Endothelial cell of umbilical vein (primary cell): ENCODE measurements at regions not wholly inside any gene's neighbourhood (a gene's known extent, or its start where the extent isn't known, plus 50 kb on each side); places are given as distances from the start of the nearest gene placed in this dataset.

Experiments
- BruUV-seq: library from RNA; stranded (reverse); fragments of 400-500 nt; replicated peaks from 2 replicates; lab custom pipeline; 2021; lab: Mats Ljungman, UMichigan
- CTCF ChIA-PET: fragments of 300-600, 350-600 bp; sonication (Branson Sonifier 250); formaldehyde crosslinking; loops from one replicate; lab custom pipeline; 2021; ENCODE audit warnings: antibody characterized with exemption, inconsistent platforms; lab: Charles Lee
- POLR2A ChIA-PET: fragments of 300-600, 350-600 bp; sonication (Branson Sonifier 250); formaldehyde crosslinking; loops from one replicate; lab custom pipeline; 2021; ENCODE audit warnings: antibody characterized with exemption, inconsistent platforms; lab: Charles Lee
- DNase-seq: peaks from one replicate; pipeline ENCODE4 v3.0.0-alpha.2; 2011; ENCODE audit warnings: low read depth, low spot score
- FAIRE-seq: peaks from 2 replicates; lab custom pipeline; 2011; peaks lifted over from hg19 to GRCh38; lab: Jason Lieb, UNC
- H2AFZ ChIP-seq: 2 replicates; pipeline ENCODE4 v1.6.0; 2012; ENCODE audit warnings: low read depth, low read length, control low read depth, inconsistent platforms
- H3K27ac ChIP-seq: 2 replicates; pipeline ENCODE4 v1.5.1; 2011; ENCODE audit warnings: low read depth, mild to moderate bottlenecking, control low read depth, low read length, moderate library complexity; ENCODE audit not compliant: insufficient read depth
- H3K27me3 ChIP-seq, 2 experiments: 2 replicates each; pipeline versions ENCODE4 v1.6.0 to v1.6.1; 2011; ENCODE audit warnings: low read length in 2 of 2, mixed read lengths in 1 of 2; ENCODE audit not compliant: control insufficient read depth in 2 of 2, insufficient read depth in 2 of 2
- H3K36me3 ChIP-seq, 2 experiments: 2 replicates in 1 of 2; 3 replicates in 1 of 2; pipeline ENCODE4 v1.5.1; 2011; ENCODE audit warnings: low read length in 2 of 2, mild to moderate bottlenecking in 1 of 2, moderate library complexity in 1 of 2; ENCODE audit not compliant: control insufficient read depth in 2 of 2, insufficient read depth in 2 of 2; ENCODE audit errors: extremely low read depth in 1 of 2
- H3K4me1 ChIP-seq: 3 replicates; pipeline ENCODE4 v1.5.1; 2011; ENCODE audit warnings: mild to moderate bottlenecking, low read length; ENCODE audit not compliant: control insufficient read depth, insufficient read depth; ENCODE audit errors: extremely low read depth
- H3K4me2 ChIP-seq: 2 replicates; pipeline ENCODE4 v1.6.1; 2011; ENCODE audit warnings: low read length, control low read depth, mixed read lengths; ENCODE audit not compliant: insufficient read depth
- H3K4me3 ChIP-seq, 3 experiments: fragments of 200-600 bp in 1 of 3; sonication (generic), shearing (Covaris generic) in 1 of 3; replicated peaks in 1 of 3; 2 replicates each; pipeline ENCODE4 v1.5.1; 2011 to 2016; ENCODE audit warnings: control low read depth in 3 of 3, low read length in 3 of 3, mild to moderate bottlenecking in 2 of 3, inconsistent platforms in 1 of 3, low read depth in 1 of 3, moderate library complexity in 1 of 3; ENCODE audit not compliant: insufficient read depth in 1 of 3
- H3K79me2 ChIP-seq: 2 replicates; pipeline ENCODE4 v1.6.0; 2012; ENCODE audit warnings: low read length, inconsistent platforms; ENCODE audit not compliant: control insufficient read depth, insufficient read depth
- H3K9ac ChIP-seq: replicated peaks from 2 replicates; pipeline ENCODE3; 2011; ENCODE audit warnings: low read length, control low read depth; ENCODE audit not compliant: insufficient read depth; ENCODE audit errors: extremely low read depth
- H3K9me1 ChIP-seq: replicated peaks from 3 replicates; pipeline ENCODE4 v1.6.0; 2011; ENCODE audit warnings: mild to moderate bottlenecking, low read length; ENCODE audit not compliant: control insufficient read depth, insufficient read depth; ENCODE audit errors: extremely low read depth
- H3K9me3 ChIP-seq: replicated peaks from 2 replicates; pipeline ENCODE4 v1.5.1; 2012; ENCODE audit warnings: low read length, inconsistent platforms; ENCODE audit not compliant: control insufficient read depth, insufficient read depth
- H4K20me1 ChIP-seq: replicated peaks from 2 replicates; pipeline ENCODE3; 2011; ENCODE audit warnings: mild to moderate bottlenecking, low read length; ENCODE audit not compliant: control insufficient read depth, insufficient read depth; ENCODE audit errors: extremely low read depth
- EZH2 ChIP-seq: IDR thresholded peaks from 2 replicates; pipeline ENCODE4 v1.6.1; 2012; ENCODE audit warnings: borderline replicate concordance, low read depth, mild to moderate bottlenecking, moderate library complexity, low read length, inconsistent platforms; ENCODE audit not compliant: severe bottlenecking
- FOS ChIP-seq: IDR thresholded peaks from 2 replicates; pipeline ENCODE4 v1.6.1; 2011; ENCODE audit warnings: mild to moderate bottlenecking, low read length, moderate library complexity, borderline replicate concordance; ENCODE audit not compliant: insufficient read depth
- GATA2 ChIP-seq: IDR thresholded peaks from 2 replicates; pipeline ENCODE4 v1.7.0; 2011; ENCODE audit warnings: low read depth, mild to moderate bottlenecking, moderate library complexity, mixed read lengths, low read length; ENCODE audit not compliant: insufficient read length, insufficient read depth
- JUN ChIP-seq: IDR thresholded peaks from 2 replicates; pipeline ENCODE4 v1.6.1; 2011; ENCODE audit warnings: borderline replicate concordance, low read depth; ENCODE audit not compliant: insufficient read length, insufficient read depth
- MYC ChIP-seq: IDR thresholded peaks from one replicate; pipeline ENCODE4 v1.6.1; 2011; ENCODE audit warnings: mild to moderate bottlenecking, low read depth, low read length
- POLR2A ChIP-seq: IDR thresholded peaks from 2 replicates; pipeline ENCODE4 v1.6.1; 2012; ENCODE audit warnings: low read depth, mild to moderate bottlenecking, control low read depth, low read length
- POLR2AphosphoS5 ChIP-seq: IDR thresholded peaks from 2 replicates; pipeline ENCODE4 v1.6.1; 2012; ENCODE audit warnings: low read depth, mild to moderate bottlenecking, control low read depth, low read length, moderate library complexity; ENCODE audit not compliant: insufficient read depth
- dilution Hi-C: fragments of 300-500 bp; cut with MboI; formaldehyde crosslinking; loops from one replicate; pipeline ENCODE4 v1.15.0; 2019; ENCODE audit warnings: low sequenced_read_pairs; ENCODE audit not compliant: extremely low pct_ligation_motif_present
- intact Hi-C: fragments of 100-400 bp; cut with micrococcal nuclease; formaldehyde crosslinking; loops from one replicate; pipeline ENCODE4 v1.10.0; 2022
- TF ChIP-seq, protein P1 (sequence below), 2 donors: IDR thresholded peaks; 1 replicate in 1 of 2; 2 replicates in 1 of 2; pipeline ENCODE4 v1.5.1; 2011; ENCODE audit warnings: low read length in 2 of 2, mild to moderate bottlenecking in 2 of 2, moderate library complexity in 2 of 2, control low read depth in 1 of 2, inconsistent platforms in 1 of 2, low read depth in 1 of 2; ENCODE audit not compliant: insufficient read depth in 1 of 2; ENCODE audit errors: extremely low read depth in 1 of 2
- TF ChIP-seq, protein P2 (sequence below): IDR thresholded peaks from 2 replicates; pipeline ENCODE4 v1.6.1; 2011; ENCODE audit not compliant: insufficient read depth, insufficient read length

DNA sequence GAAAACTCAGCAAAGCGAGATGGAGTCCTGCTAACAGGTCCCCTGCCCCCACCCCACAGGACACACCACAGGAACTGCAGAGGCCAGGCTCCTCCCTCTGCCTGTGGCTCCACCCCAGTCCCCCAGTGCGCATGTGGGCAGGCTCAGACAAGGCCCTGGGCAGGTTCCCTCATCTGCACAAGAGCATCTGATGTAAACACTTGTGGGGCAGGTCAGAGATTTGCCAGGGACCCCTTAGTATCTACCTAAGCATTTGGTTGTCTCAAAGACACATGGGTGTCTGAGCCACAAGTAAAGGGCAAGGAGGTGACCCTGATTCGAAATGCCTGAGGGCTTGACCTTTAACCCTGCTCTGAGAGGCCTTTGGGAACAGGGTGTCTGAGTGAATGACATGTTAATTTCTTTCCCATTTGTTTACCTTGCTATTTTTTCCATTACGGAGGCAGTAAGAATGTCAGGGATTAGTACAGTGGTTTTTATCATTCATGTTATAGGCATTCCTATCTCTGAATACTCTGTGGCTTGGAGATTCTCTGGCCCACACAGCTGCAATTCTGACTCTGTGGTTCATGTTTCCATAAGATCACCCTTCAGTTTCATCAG, 85.3 kb downstream of the ZNF518B start:
- BruUV-seq = no TSS peak
- no peaks in the 10 kb centered on the region for H4K20me1 ChIP-seq
- no peaks in the 10 kb centered on the region for H3K9me3 ChIP-seq
- no peaks in the 10 kb centered on the region for H3K4me1 ChIP-seq
- intact Hi-C loops (no loop called here), dilution Hi-C loops (no loop called here)
- H3K79me2 ChIP-seq = no peaks in the 10 kb centered on the region
- ChIA-PET POLR2A (no interaction called here), CTCF (no interaction called here)
- TF ChIP-seq EZH2 = no peak
- TF ChIP-seq, protein P1, sequence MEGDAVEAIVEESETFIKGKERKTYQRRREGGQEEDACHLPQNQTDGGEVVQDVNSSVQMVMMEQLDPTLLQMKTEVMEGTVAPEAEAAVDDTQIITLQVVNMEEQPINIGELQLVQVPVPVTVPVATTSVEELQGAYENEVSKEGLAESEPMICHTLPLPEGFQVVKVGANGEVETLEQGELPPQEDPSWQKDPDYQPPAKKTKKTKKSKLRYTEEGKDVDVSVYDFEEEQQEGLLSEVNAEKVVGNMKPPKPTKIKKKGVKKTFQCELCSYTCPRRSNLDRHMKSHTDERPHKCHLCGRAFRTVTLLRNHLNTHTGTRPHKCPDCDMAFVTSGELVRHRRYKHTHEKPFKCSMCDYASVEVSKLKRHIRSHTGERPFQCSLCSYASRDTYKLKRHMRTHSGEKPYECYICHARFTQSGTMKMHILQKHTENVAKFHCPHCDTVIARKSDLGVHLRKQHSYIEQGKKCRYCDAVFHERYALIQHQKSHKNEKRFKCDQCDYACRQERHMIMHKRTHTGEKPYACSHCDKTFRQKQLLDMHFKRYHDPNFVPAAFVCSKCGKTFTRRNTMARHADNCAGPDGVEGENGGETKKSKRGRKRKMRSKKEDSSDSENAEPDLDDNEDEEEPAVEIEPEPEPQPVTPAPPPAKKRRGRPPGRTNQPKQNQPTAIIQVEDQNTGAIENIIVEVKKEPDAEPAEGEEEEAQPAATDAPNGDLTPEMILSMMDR (IDR thresholded peaks at IDR 0.05; ENCODE audit: extremely low read depth in 1 of 2, insufficient read depth in 1 of 2, low read depth in 1 of 2, low read length in 2 of 2) = no peak
- TF ChIP-seq, protein P2, sequence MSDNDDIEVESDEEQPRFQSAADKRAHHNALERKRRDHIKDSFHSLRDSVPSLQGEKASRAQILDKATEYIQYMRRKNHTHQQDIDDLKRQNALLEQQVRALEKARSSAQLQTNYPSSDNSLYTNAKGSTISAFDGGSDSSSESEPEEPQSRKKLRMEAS = no peak
- no peak for TF ChIP-seq JUN
- TF ChIP-seq POLR2A = no peak
- TF ChIP-seq GATA2 = no peak
- no peak for TF ChIP-seq FOS
- no peak for TF ChIP-seq POLR2AphosphoS5
- no peak for TF ChIP-seq MYC
- H3K27me3 ChIP-seq = no peaks in the 10 kb centered on the region
- FAIRE-seq (no peak), DNase-seq (no peak)
- no peak overlapping the region for H2AFZ ChIP-seq
- H3K36me3 ChIP-seq = no peaks in the 10 kb centered on the region
- no peak overlapping the region for H3K27ac ChIP-seq
- no peak overlapping the region for H3K9ac ChIP-seq
- H3K4me2 ChIP-seq = no peak overlapping the region
- no peaks in the 10 kb centered on the region for H3K9me1 ChIP-seq
- no peak overlapping the region for H3K4me3 ChIP-seq
